Neural progenitor cell (in vitro differentiated cells): ENCODE measurements at regions not wholly inside any gene's neighbourhood (a gene's known extent, or its start where the extent isn't known, plus 50 kb on each side); places are given as distances from the start of the nearest gene placed in this dataset.

Experiments
- DNase-seq: peaks from one replicate; pipeline ENCODE4 v3.0.0-alpha.2; 2016; ENCODE audit warnings: low spot score
- H2AFZ ChIP-seq: fragments of 200-600 bp; sonication (generic); replicated peaks from 2 replicates; pipeline ENCODE4 v1.6.1; 2016; ENCODE audit warnings: antibody characterized with exemption
- H3F3A ChIP-seq: fragments of 200-600 bp; sonication (generic); 2 replicates; pipeline ENCODE4 v1.6.1; 2016; ENCODE audit warnings: antibody characterized with exemption, low read depth
- H3K27ac ChIP-seq: fragments of 200-600 bp; sonication (generic); 2 replicates; pipeline ENCODE4 v1.5.1; 2016; ENCODE audit warnings: mild to moderate bottlenecking
- H3K27me3 ChIP-seq: fragments of 200-600 bp; sonication (generic); 2 replicates; pipeline ENCODE4 v1.6.1; 2016; ENCODE audit warnings: mild to moderate bottlenecking, moderate library complexity
- H3K36me3 ChIP-seq: fragments of 200-600 bp; sonication (generic); 2 replicates; pipeline ENCODE4 v1.5.1; 2016
- H3K4me1 ChIP-seq: fragments of 200-600 bp; sonication (generic); 2 replicates; pipeline ENCODE4 v1.6.1; 2016; ENCODE audit warnings: mixed run types
- H3K4me2 ChIP-seq: fragments of 200-600 bp; sonication (generic); 2 replicates; pipeline ENCODE4 v1.6.1; 2016
- H3K4me3 ChIP-seq: fragments of 200-600 bp; sonication (generic); 2 replicates; pipeline ENCODE4 v1.5.1; 2016
- H3K79me2 ChIP-seq: fragments of 200-600 bp; sonication (generic); 2 replicates; pipeline ENCODE4 v1.6.1; 2016; ENCODE audit warnings: low read depth
- H3K9ac ChIP-seq: fragments of 200-600 bp; sonication (generic); 2 replicates; pipeline ENCODE4 v1.6.1; 2016
- H3K9me3 ChIP-seq: fragments of 200-600 bp; sonication (generic); 2 replicates; pipeline ENCODE4 v1.5.1; 2016; ENCODE audit warnings: low read depth
- H4K20me1 ChIP-seq: fragments of 200-600 bp; sonication (generic); 2 replicates; pipeline ENCODE4 v1.6.1; 2016; ENCODE audit warnings: low read depth
- H3K27ac Mint-ChIP-seq: 3 replicates; pipeline ENCODE4 v1.8.0; 2021; ENCODE audit warnings: mixed read lengths
- H3K27me3 Mint-ChIP-seq: 2 replicates; pipeline ENCODE4 v1.8.0; 2022; ENCODE audit warnings: low read depth, mild to moderate bottlenecking, inconsistent platforms, moderate library complexity, mixed read lengths; ENCODE audit not compliant: insufficient read depth
- H3K36me3 Mint-ChIP-seq: 3 replicates; pipeline ENCODE4 v1.8.0; 2021; ENCODE audit warnings: mixed read lengths
- H3K4me1 Mint-ChIP-seq: 3 replicates; pipeline ENCODE4 v1.8.0; 2021; ENCODE audit warnings: mixed read lengths
- H3K4me3 Mint-ChIP-seq: 3 replicates; pipeline ENCODE4 v1.8.0; 2021; ENCODE audit warnings: mild to moderate bottlenecking, moderate library complexity, mixed read lengths
- H3K9me3 Mint-ChIP-seq: 3 replicates; pipeline ENCODE4 v1.8.0; 2020; ENCODE audit warnings: mixed read lengths
- EZH2 ChIP-seq: fragments of 200-600 bp; sonication (generic); IDR thresholded peaks from 2 replicates; pipeline ENCODE4 v1.6.1; 2017; ENCODE audit warnings: antibody characterized with exemption, mild to moderate bottlenecking, moderate library complexity
- EZH2phosphoT487 ChIP-seq: fragments of 200-600 bp; sonication (generic); IDR thresholded peaks from 2 replicates; pipeline ENCODE4 v1.6.1; 2017; ENCODE audit warnings: antibody characterized with exemption
- TF ChIP-seq, protein P1 (sequence below): fragments of 200-600 bp; sonication (generic); IDR thresholded peaks from 2 replicates; pipeline ENCODE4 v1.5.1; 2017; ENCODE audit warnings: antibody characterized with exemption, mild to moderate bottlenecking

DNA sequence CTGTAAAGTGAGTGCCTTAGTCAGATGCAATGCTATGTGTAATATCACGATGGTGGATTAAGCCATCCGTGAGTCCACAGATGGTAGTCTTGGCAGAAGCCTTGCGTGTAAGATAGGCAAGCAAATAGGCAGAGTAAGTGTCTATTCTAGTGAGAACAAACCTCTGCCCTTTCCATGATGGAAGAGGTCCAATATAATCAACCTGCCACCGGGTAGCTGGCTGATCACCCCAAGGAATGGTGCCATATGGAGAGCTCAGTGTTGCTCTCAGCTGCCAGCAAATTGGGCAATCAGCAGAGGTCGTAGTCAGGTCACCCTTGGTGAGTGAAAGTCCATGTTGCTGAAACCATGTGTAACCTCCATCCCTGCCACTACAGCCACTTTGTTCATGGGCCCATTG is 371.2 kb upstream of the LRFN5 start:
- Histone ChIP-seq H3K4me3 (no peak overlapping the region), H3K9me3 (no peaks in the 10 kb centered on the region), H3K9ac (no peak overlapping the region), H3F3A (no peaks in the 10 kb centered on the region), H3K27me3 (no peaks in the 10 kb centered on the region), H3K79me2 (no peaks in the 10 kb centered on the region), H3K27ac (no peak overlapping the region), H3K4me1 (no peaks in the 10 kb centered on the region), H3K36me3 (no peaks in the 10 kb centered on the region), H4K20me1 (no peaks in the 10 kb centered on the region), H2AFZ (no peak overlapping the region), H3K4me2 (no peak overlapping the region)
- Mint-ChIP-seq H3K27me3 (peaks cover 2% of the 10 kb centered on the region), H3K27ac (no peak overlapping the region), H3K36me3 (no peaks in the 10 kb centered on the region), H3K4me3 (no peak overlapping the region), H3K9me3 (no peaks in the 10 kb centered on the region), H3K4me1 (no peaks in the 10 kb centered on the region)
- TF ChIP-seq, protein P1, sequence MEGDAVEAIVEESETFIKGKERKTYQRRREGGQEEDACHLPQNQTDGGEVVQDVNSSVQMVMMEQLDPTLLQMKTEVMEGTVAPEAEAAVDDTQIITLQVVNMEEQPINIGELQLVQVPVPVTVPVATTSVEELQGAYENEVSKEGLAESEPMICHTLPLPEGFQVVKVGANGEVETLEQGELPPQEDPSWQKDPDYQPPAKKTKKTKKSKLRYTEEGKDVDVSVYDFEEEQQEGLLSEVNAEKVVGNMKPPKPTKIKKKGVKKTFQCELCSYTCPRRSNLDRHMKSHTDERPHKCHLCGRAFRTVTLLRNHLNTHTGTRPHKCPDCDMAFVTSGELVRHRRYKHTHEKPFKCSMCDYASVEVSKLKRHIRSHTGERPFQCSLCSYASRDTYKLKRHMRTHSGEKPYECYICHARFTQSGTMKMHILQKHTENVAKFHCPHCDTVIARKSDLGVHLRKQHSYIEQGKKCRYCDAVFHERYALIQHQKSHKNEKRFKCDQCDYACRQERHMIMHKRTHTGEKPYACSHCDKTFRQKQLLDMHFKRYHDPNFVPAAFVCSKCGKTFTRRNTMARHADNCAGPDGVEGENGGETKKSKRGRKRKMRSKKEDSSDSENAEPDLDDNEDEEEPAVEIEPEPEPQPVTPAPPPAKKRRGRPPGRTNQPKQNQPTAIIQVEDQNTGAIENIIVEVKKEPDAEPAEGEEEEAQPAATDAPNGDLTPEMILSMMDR, result no peak
- TF ChIP-seq EZH2, result no peak
- no peak for TF ChIP-seq EZH2phosphoT487
- DNase-seq, result no peak

DNA sequence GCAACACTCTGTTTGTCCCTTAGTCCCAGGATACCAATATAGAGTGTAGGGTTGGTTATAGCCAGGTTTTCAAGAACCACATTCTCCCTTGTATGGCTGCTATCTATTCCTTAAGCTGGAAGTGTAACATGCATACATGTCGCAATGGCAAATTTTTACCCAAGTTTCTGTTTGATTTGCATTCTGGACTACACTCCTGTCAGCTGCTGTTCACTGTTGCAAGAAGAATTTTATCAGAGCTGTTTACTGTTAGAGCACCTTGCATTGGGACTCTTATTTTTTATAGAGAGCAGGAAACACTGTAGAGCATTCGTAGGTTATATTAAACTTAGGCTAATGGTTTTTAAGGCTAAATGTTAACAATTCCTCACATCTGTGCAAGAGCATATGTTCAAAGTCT is 376.0 kb upstream of the LRFN5 start:
- Histone ChIP-seq H3K36me3 (no peaks in the 10 kb centered on the region), H4K20me1 (no peaks in the 10 kb centered on the region), H2AFZ (no peak overlapping the region), H3K9me3 (no peaks in the 10 kb centered on the region), H3K79me2 (no peaks in the 10 kb centered on the region), H3K9ac (no peak overlapping the region), H3K4me2 (no peak overlapping the region), H3K4me3 (no peak overlapping the region), H3K27ac (no peak overlapping the region), H3K4me1 (no peaks in the 10 kb centered on the region), H3K27me3 (no peaks in the 10 kb centered on the region), H3F3A (no peaks in the 10 kb centered on the region)
- DNase-seq, result no peak
- Mint-ChIP-seq H3K27ac (no peak overlapping the region), H3K4me3 (no peak overlapping the region), H3K9me3 (no peaks in the 10 kb centered on the region), H3K27me3 (peaks cover 2% of the 10 kb centered on the region), H3K4me1 (no peaks in the 10 kb centered on the region), H3K36me3 (no peaks in the 10 kb centered on the region)
- no peak for TF ChIP-seq EZH2
- TF ChIP-seq EZH2phosphoT487, result no peak
- TF ChIP-seq, protein P1, result no peak

- no peak overlapping the region for H3K27ac Mint-ChIP-seq
Observed at GRCh38 chr14:41229824-41230223, 376.9 kb upstream of the LRFN5 start.

More at GRCh38 chr14:41229824-41230223, 376.9 kb upstream of the LRFN5 start:
- H3K36me3 Mint-ChIP-seq, result no peaks in the 10 kb centered on the region
- H3K4me3 Mint-ChIP-seq, result no peak overlapping the region
- no peaks in the 10 kb centered on the region for H3K79me2 ChIP-seq
- H3K9me3 ChIP-seq, result no peaks in the 10 kb centered on the region
- no peaks in the 10 kb centered on the region for H3K4me1 Mint-ChIP-seq
- H3K9me3 Mint-ChIP-seq, result no peaks in the 10 kb centered on the region
- TF ChIP-seq, protein P1, result no peak
- TF ChIP-seq EZH2phosphoT487 (no peak), EZH2 (no peak)
- H3K27me3 ChIP-seq, result no peaks in the 10 kb centered on the region
- H4K20me1 ChIP-seq, result no peaks in the 10 kb centered on the region
- H3K27ac ChIP-seq, result no peak overlapping the region
- no peak overlapping the region for H3K4me3 ChIP-seq
- H3K27me3 Mint-ChIP-seq, result peaks cover under 1% of the 10 kb centered on the region
- no peaks in the 10 kb centered on the region for H3F3A ChIP-seq
- no peaks in the 10 kb centered on the region for H3K36me3 ChIP-seq
- H2AFZ ChIP-seq, result no peak overlapping the region
- no peak overlapping the region for H3K9ac ChIP-seq
- no peaks in the 10 kb centered on the region for H3K4me1 ChIP-seq
- no peak for DNase-seq
- H3K4me2 ChIP-seq, result no peak overlapping the region
